GM12891 (cell line): ENCODE measurements at regions not wholly inside any gene's neighbourhood (a gene's known extent, or its start where the extent isn't known, plus 50 kb on each side); places are given as distances from the start of the nearest gene placed in this dataset.

Experiments
- DNase-seq: peaks from one replicate; pipeline ENCODE4 v3.0.0; 2011; ENCODE audit warnings: low spot score; ENCODE audit not compliant: insufficient read length
- FAIRE-seq: peaks from 2 replicates; lab custom pipeline; 2011; peaks lifted over from hg19 to GRCh38; lab: Jason Lieb, UNC
- PAX5 ChIP-seq: IDR thresholded peaks from 2 replicates; pipeline ENCODE4 v1.6.1; 2011; ENCODE audit warnings: low read length, moderate library complexity, mild to moderate bottlenecking; ENCODE audit not compliant: insufficient read depth, severe bottlenecking
- POLR2A ChIP-seq: IDR thresholded peaks from 2 replicates; pipeline ENCODE4 v1.6.1; 2011; ENCODE audit warnings: low read depth, low read length, control low read depth
- POLR2AphosphoS5 ChIP-seq: IDR thresholded peaks from 2 replicates; pipeline ENCODE4 v1.6.1; 2011; ENCODE audit warnings: low read depth, low read length, control low read depth
- POU2F2 ChIP-seq: IDR thresholded peaks from 2 replicates; pipeline ENCODE4 v1.6.1; 2011; ENCODE audit warnings: low read depth, mild to moderate bottlenecking, control low read depth, low read length, moderate library complexity
- SPI1 ChIP-seq: IDR thresholded peaks from 2 replicates; pipeline ENCODE4 v1.6.1; 2011; ENCODE audit warnings: low read depth, low read length, control low read depth
- TAF1 ChIP-seq: IDR thresholded peaks from 2 replicates; pipeline ENCODE4 v1.6.1; 2011; ENCODE audit warnings: low read depth, low read length, control low read depth

DNA sequence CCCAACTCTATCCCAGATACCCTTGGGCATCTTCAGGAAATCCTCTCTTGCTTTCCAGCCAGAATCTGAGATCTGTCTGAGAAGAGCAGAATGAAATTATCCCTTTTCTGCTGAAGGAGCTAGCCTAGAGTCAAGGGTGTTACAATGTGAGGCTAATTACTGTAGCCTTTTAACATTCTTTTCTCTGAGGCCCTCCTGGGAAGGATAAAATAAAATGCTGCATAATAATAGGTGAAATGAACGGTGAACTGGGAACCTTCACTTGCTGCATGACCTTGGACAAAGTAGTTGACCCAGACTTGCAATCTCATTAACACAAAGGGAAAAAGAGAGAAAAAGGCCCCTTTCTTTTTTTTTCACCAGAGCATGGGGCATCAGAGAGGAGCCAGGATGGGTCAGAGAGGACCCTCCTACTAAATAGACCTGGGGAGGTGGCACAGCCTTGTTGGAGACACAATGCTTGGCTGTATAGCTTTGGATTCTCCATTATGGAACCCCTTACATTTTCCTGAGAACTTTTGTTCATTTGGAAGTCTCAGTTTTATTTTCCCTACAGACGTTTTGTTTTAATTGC lies 137.0 kb upstream of the LIPC start:
- no peak for TF ChIP-seq POLR2AphosphoS5
- no peak for TF ChIP-seq TAF1
- no peak for FAIRE-seq
- no peak for DNase-seq

DNA sequence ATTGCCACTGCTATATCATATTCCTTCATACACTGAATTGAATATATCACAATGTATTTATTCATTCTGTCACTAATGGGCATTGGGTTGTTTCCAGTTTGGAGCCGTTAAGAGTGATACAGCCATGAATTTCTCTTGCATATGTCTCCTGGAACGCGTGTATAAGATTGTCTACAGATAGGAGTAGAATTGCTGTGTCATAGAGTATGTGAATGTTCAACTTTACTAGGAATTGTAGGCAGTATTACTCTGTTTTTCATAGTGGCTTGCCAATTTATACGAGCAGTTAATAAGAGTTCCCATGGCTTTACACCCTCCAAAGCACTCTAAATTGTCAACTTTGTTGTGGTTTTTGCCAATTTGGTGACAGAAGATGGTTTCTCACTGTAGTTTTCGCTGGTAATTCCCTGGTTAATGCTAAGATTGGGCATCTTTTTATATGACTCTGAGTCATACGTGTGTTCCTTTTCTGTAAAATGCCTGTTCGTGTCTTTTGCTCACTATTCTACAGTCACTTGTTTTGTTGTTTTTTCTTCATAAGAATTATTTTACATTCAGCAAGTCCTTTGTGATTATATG lies 136.1 kb upstream of the LIPC start:
- TF ChIP-seq PAX5 = no peak
- no peak for TF ChIP-seq SPI1
- no peak for TF ChIP-seq POU2F2
- TF ChIP-seq POLR2AphosphoS5 = no peak
- no peak for TF ChIP-seq TAF1
- no peak for TF ChIP-seq POLR2A
- DNase-seq (no peak), FAIRE-seq (no peak)

DNA sequence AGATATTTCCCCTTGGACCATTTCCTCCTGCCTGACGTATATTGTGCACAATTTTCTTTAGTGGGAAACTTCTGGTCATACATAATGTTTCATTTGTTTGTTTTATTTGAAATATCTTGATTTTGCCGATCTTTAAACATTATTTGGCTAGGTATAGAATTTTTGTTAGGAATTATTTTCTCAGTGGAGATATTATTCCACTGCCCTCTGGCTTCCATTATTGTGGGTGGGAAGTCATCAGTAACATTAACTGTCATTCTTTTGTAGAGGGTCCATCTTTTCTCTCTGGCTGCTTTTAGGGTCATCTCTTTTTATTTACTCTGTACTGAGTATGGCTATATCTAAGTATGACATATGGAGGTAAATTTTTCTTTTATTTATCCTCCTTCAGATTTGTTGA lies 135.5 kb upstream of the LIPC start:
- FAIRE-seq (no peak), DNase-seq (no peak)
- TF ChIP-seq SPI1 (no peak), POLR2AphosphoS5 (no peak), TAF1 (no peak), POU2F2 (no peak), PAX5 (no peak), POLR2A (no peak)

DNA sequence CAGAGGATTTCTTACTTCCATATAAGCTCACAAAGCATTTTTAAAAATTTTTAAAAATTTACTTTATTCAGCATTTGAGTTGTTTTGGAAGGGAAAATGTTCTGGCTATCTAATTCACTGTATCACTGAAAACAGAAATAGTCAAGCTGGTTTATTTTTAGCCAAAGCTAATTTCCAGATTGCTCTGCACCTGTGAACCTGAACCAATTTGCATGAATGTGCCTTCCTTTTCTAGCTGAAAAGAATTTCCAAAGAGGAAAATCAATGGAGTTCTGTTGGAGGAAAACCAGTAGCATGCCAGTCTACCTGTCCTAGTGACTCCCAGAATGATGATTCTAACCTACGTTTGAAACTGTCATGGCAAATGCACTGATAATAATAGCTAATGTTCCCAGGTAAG lies 134.2 kb upstream of the LIPC start:
- FAIRE-seq = no peak
- no peak for DNase-seq
- TF ChIP-seq POLR2A (no peak), PAX5 (no peak), POLR2AphosphoS5 (no peak), POU2F2 (no peak), TAF1 (no peak), SPI1 (no peak)

DNA sequence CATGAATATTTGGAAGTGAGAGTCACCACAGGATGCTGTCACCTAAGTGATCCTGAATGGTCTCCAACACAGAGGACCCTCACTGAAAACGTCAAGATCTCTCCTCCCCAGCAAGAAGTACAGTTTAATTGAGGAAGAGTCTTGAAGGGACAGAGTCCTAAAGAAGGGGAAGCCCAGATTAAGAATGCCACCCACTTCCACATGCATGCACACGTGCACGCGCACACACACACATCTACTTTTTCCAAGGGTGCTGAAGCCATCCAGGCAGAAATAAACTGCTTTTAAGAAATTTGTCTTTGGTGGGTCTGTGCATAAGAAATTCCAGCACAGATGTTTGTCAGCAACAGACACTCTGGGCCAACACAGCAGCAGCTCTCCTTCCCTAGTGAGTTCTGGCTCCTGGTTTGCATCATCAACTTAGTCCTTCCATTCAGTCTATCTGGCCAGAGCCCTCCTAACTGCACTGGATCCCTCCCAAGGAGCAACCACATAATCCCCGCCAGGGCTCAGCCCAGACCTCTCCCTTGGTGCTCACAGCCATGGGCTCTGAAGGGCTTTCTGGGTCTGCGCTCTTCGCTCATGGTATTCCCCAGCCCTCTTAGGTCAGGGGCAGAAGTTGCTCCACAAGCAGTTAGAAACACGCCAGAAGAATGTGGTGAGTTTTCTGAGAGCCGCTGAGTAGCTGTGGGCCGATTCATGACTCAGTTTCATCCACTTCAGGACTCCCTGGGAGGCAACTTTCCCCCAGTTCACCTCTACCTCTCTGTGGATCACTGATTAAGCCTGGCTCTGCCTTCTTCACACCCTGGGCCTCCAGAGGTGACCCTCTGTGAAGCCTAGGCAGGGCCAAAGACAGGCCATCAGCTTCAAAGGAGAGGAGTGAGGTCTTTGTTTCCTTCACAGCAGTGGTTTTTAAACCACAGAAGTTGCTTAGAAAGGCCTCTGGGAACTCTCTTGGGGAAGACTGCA lies 132.6 kb upstream of the LIPC start:
- TF ChIP-seq POU2F2 = no peak
- no peak for TF ChIP-seq POLR2AphosphoS5
- TF ChIP-seq POLR2A = no peak
- TF ChIP-seq TAF1 = no peak
- TF ChIP-seq PAX5 = no peak
- TF ChIP-seq SPI1 = no peak
- FAIRE-seq = no peak
- no peak for DNase-seq

- FAIRE-seq (peak; percentile 55), DNase-seq (no peak)
- TF ChIP-seq POLR2A = no peak
- TF ChIP-seq POU2F2 = no peak
- TF ChIP-seq PAX5 = no peak
- no peak for TF ChIP-seq POLR2AphosphoS5
- TF ChIP-seq TAF1 = no peak
- TF ChIP-seq SPI1 = no peak
Measured at GRCh38 chr15:58302832-58303231, 129.0 kb upstream of the LIPC start.

DNA sequence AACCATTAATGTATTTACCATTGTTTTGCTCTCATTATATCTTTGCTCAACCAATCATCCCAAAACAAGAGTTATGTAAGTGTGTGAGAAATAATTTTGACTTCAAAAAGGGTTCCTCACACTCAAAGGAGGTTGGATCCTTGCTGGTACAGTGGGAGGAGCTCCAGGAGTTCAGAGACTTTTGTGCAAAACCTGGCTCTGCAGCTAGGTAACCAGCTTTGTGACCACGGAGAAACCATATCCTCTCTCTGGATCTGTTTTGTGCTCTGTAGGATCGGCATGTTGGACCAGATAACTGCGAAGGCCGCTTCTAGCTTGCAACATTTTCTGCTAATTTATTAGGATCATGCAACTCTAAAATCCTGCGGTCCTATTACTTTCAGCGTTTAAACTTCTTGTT lies 128.6 kb upstream of the LIPC start:
- DNase-seq (no peak), FAIRE-seq (no peak)
- TF ChIP-seq TAF1 = no peak
- TF ChIP-seq POLR2AphosphoS5 = no peak
- TF ChIP-seq POLR2A = no peak
- no peak for TF ChIP-seq SPI1
- TF ChIP-seq POU2F2 = no peak
- TF ChIP-seq PAX5 = no peak

- FAIRE-seq (no peak), DNase-seq (no peak)
- TF ChIP-seq PAX5 = no peak
- no peak for TF ChIP-seq POU2F2
- TF ChIP-seq TAF1 = no peak
- no peak for TF ChIP-seq SPI1
- no peak for TF ChIP-seq POLR2AphosphoS5
- no peak for TF ChIP-seq POLR2A
Measured at GRCh38 chr15:58306591-58307312, 125.0 kb upstream of the LIPC start.

GRCh38 chr15:58307313-58307961 lies 124.4 kb upstream of the LIPC start:
- DNase-seq (no peak), FAIRE-seq (no peak)
- TF ChIP-seq POLR2AphosphoS5 (no peak), TAF1 (no peak)

DNA sequence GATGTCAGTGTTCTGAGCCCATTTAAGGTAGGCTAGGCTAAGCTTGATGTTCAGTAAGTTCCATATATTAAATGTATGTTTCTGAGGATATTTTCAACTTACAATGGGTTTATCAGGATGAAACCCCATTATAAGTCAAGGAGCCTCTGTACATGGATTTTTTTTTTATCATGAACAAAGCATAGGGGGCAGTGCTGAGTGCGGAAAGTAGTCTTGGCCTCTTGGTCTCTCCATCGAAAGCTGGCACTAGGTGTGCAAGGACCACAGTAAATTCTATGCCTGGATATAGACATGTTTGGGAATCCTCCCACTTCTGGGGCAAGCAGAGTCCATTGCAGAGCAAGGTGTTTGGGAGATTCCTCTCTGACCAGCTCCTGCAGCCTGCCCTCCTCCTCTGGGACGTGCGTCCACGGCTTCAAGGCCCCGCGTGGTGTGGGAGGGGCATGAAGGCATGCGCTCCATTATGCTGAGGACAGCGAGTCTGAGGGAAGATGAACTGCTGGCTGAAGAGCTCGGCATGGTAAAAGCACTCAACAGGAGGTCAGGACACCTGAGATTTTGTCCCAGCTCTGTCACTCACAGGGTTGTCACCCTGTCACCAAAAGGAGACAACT lies 122.9 kb upstream of the LIPC start:
- DNase-seq = no peak
- TF ChIP-seq POU2F2 = no peak
- no peak for TF ChIP-seq PAX5
- no peak for TF ChIP-seq POLR2AphosphoS5

More for the DNA sequence above, 122.9 kb upstream of the LIPC start:
- no peak for FAIRE-seq
